Erythroblast (primary cell): ENCODE measurements at regions not wholly inside any gene's neighbourhood (a gene's known extent, or its start where the extent isn't known, plus 50 kb on each side); places are given as distances from the start of the nearest gene placed in this dataset.
"Not testable (repeated sequence)": the region's sequence is repeated elsewhere in the genome, so short reads cannot be mapped to it uniquely, and the experiment has no call there.

ENCODE experiments used
- DNase-seq, 2 experiments: peaks; one replicate each; lab custom pipeline; 2025; lab: John Stamatoyannopoulos, UW
- GATA1 ChIP-seq: IDR thresholded peaks from 2 replicates; pipeline ENCODE4 v1.6.1; 2011; ENCODE audit warnings: low read depth, mild to moderate bottlenecking, control low read depth, low read length, moderate library complexity
- POLR2A ChIP-seq: IDR thresholded peaks from 2 replicates; pipeline ENCODE4 v1.6.1; 2011; ENCODE audit warnings: mild to moderate bottlenecking, low read length

DNA sequence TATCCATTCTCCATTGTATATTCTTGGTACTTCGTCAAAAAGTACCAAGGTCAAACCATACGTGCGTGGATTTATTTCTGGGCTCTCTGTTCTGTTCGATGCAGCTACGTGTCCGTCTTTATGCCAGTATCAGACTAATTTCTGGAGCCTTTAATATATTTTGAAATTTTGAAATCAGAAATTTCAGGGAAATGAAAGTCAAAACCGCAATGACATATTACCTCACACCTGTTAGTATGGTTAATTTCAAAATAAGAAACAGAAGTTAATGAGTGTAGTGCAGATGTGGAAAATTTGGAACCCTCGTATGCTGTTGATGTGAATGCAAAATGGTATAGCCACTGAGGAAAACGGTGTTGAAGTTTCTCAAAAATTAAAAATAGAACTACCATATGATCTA, 156.1 kb upstream of the TRIB2 start:
- DNase-seq: no peak
- TF ChIP-seq POLR2A (no peak), GATA1 (no peak)

- no peak for DNase-seq
- TF ChIP-seq GATA1 (no peak), POLR2A (no peak)
These were observed 149.3 kb upstream of the TRIB2 start for GRCh38 chr2:12567411-12567810.

DNA sequence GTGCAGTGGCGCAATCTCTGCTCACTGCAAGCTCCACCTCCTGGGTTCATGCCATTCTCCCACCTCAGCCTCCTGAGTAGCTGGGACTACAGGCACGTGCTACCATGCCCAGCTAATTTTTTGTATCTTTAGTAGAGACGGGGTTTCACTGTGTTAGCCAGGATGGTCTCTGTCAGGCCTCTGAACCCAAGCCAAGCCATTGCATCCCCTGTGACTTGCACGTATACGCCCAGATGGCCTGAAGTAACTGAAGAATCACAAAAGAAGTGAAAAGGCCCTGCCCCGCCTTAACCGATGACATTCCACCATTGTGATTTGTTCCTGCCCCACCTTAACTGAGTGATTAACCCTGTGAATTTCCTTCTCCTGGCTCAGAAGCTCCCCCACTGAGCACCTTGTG, 147.2 kb upstream of the TRIB2 start:
- DNase-seq: not testable (repeated sequence)

- not testable (repeated sequence) for DNase-seq
These were observed 146.8 kb upstream of the TRIB2 start for GRCh38 chr2:12569929-12570328.

GRCh38 chr2:12577091-12577490, 139.6 kb upstream of the TRIB2 start:
- TF ChIP-seq GATA1 (no peak), POLR2A (no peak)
- no peak for DNase-seq

DNA sequence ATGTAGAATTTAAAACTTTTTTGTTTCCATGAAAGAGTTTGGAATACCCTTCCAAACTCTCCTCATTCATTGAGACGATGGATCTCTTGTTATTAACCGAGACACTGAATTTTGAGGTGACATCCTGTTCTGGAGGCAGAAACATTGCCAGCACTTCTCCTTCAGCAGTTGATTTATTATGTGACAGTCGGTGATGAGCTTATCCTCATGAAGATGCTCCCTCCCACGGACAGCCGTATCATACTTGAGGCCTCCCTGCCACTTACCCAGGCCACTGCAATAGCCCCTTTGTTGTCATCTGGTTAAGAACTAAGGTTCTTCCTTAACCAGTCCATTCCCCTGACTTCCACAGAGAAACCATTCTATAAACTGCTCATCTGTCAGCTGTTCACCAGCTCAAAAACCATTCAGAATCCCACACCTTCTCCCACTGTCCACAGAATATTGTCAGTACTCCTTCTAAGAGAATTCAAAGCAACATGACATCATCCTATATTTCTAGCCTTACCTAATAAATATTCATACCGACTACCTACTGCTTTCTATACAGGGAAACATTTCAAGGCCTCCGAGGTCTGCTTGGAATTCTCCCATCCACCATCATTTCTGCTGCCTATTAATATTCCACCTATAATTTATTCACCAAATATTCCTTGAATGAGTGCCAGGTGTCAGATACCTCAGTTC, 139.0 kb upstream of the TRIB2 start:
- TF ChIP-seq GATA1 (no peak), POLR2A (no peak)
- DNase-seq: no peak

DNA sequence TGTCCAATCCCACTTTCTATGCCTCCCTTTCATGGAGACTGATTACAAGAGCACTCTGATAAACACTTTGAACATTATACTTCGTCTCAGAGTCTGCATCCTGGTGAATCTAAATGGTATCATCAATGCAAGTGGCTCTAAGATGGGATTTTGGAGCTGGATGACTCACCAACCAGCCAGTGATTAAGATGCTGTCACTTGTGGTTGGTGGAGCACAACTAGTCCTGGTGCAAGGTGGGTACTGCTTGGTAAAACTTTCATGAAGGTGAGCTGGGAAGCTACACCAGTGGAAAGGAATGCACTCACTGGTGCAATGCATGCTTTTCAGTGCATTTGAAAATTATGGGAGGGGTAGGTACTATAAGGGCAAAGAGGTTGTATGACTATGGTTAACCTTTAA, 137.7 kb upstream of the TRIB2 start:
- TF ChIP-seq POLR2A: no peak
- TF ChIP-seq GATA1: no peak
- no peak for DNase-seq

DNA sequence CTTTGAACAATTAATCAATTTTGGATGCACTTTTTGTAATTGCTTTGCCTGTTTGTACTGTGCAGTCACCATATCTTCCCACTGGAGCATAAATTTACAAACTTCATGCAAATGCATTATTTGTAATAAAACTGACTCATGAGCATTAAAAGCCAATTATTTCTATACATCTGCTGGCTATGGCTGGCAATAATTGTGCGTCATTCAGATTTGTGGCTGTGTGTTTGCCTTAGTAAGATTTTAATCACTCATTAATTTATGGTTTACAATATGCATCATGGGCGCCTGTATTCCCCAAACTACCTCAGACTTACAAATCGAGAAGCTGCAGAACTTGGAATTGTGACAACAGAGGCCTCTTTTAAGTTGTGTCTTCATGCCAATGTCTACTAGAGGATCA, 132.4 kb upstream of the TRIB2 start:
- TF ChIP-seq POLR2A: no peak
- no peak for TF ChIP-seq GATA1
- DNase-seq: no peak

DNA sequence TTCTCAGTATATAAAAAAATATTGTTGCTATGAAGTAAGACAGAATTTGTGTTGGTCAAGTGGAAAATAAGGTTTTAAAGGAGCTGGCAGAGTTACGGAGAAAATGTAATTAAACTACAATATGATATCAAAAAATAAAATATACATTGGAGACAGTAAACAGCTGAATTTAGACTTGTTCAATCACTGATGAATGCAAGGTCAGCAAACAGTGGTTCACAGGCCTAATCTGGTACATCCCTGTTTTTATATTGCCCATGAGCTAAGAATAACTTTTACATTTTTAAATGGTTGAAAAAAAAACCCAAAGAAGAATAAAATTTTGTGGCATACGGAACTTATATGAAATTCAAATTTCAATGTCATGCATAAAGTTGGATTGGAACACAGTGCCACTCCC, 131.0 kb upstream of the TRIB2 start:
- DNase-seq: no peak

DNA sequence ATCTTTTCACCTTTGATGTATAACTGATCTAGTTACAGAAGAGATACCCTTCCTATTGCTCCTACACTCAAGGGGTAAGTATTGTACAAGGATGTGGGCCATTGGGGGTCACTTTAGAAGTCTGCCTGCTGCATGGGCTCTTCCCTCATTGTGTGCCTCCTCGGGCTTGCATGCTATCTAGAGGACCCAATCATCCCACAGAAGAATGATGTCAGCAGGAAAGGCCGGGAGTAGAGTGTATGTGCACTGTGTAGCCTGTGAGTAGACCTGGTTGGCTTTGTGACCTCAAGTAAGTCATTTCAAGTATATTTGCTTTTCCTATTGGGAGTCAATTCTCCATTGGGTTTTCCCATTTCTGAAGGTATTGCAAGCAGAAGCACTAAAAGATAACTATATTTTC, 129.5 kb upstream of the TRIB2 start:
- TF ChIP-seq GATA1: no peak
- TF ChIP-seq POLR2A: no peak

More for the DNA sequence above, 131.0 kb upstream of the TRIB2 start:
- TF ChIP-seq GATA1 (no peak), POLR2A (no peak)

GRCh38 chr2:12587729-12588522, 128.8 kb upstream of the TRIB2 start:
- TF ChIP-seq GATA1 (no peak), POLR2A (no peak)
- no peak for DNase-seq

More for the DNA sequence above, 129.5 kb upstream of the TRIB2 start:
- no peak for DNase-seq

- TF ChIP-seq GATA1: no peak
- no peak for TF ChIP-seq POLR2A
- DNase-seq: no peak
These were observed 127.8 kb upstream of the TRIB2 start for GRCh38 chr2:12588986-12589385.

GRCh38 chr2:12589802-12590320, 126.9 kb upstream of the TRIB2 start:
- no peak for TF ChIP-seq GATA1
- no peak for DNase-seq

DNA sequence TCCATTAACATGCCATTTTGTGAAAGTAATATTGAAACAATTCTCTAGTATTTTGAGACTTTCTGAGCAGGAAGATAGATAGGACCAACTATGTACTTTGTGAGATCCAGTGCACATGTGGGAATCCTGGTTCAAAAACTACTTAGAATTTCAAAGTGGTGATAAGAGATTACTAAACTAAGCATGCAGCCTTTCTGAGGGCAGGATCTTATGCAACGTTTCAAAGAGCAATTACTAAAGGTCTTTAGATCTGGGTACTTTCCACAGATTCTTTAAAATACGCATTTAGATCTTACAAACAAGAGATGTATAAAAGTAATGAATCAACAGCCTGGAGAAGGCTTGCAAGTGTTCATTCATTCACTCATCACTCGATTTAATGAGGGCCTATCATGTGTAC, 124.4 kb upstream of the TRIB2 start:
- no peak for DNase-seq

GRCh38 chr2:12594590-12594989, 122.1 kb upstream of the TRIB2 start:
- no peak for TF ChIP-seq POLR2A
- TF ChIP-seq GATA1: no peak
- DNase-seq: no peak

More for the DNA sequence above, 124.4 kb upstream of the TRIB2 start:
- TF ChIP-seq GATA1: no peak
- TF ChIP-seq POLR2A: no peak

- TF ChIP-seq GATA1 (no peak), POLR2A (no peak)
- DNase-seq: no peak
These were observed 120.0 kb upstream of the TRIB2 start for GRCh38 chr2:12596771-12597170.
